ENCODE measurements at regions not wholly inside any gene's neighbourhood (a gene's known extent, or its start where the extent isn't known, plus 50 kb on each side); places are given as distances from the start of the nearest gene placed in this dataset.

DNA sequence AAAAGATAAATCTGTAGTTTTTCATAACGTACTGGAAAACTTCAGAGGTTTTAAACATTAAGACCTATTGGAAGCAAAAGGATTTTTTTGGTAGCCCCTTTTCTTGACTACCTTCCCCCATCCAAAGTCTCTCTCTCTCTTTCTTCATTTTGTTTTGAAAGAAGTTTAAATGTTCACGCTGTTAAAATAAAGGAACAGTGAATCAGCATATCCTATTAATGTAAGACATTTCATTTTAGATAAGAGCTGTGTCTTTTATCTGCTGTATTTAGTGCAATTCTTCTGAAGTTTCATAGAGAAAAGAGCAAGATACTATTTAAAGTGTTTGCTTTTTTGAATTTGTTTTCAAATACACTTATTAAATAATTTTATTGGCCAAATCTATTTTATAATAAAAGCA lies 205.5 kb upstream of the POU3F3 start:
- H3K4me1 ChIP-seq (ENCODE audit: low read depth), result no peaks in the 10 kb centered on the region
- intact Hi-C loops (cut with DNase I, micrococcal nuclease), result no loop called here
- no peak overlapping the region for H3K4me3 ChIP-seq
- no peaks in the 10 kb centered on the region for H3K9me3 ChIP-seq
- H3K36me3 ChIP-seq (ENCODE audit: low read depth), result no peaks in the 10 kb centered on the region
- DNase-seq (no peak), ATAC-seq (no peak)
- TF ChIP-seq, protein P1, sequence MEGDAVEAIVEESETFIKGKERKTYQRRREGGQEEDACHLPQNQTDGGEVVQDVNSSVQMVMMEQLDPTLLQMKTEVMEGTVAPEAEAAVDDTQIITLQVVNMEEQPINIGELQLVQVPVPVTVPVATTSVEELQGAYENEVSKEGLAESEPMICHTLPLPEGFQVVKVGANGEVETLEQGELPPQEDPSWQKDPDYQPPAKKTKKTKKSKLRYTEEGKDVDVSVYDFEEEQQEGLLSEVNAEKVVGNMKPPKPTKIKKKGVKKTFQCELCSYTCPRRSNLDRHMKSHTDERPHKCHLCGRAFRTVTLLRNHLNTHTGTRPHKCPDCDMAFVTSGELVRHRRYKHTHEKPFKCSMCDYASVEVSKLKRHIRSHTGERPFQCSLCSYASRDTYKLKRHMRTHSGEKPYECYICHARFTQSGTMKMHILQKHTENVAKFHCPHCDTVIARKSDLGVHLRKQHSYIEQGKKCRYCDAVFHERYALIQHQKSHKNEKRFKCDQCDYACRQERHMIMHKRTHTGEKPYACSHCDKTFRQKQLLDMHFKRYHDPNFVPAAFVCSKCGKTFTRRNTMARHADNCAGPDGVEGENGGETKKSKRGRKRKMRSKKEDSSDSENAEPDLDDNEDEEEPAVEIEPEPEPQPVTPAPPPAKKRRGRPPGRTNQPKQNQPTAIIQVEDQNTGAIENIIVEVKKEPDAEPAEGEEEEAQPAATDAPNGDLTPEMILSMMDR (IDR thresholded peaks at IDR 0.05), result no peak

DNA sequence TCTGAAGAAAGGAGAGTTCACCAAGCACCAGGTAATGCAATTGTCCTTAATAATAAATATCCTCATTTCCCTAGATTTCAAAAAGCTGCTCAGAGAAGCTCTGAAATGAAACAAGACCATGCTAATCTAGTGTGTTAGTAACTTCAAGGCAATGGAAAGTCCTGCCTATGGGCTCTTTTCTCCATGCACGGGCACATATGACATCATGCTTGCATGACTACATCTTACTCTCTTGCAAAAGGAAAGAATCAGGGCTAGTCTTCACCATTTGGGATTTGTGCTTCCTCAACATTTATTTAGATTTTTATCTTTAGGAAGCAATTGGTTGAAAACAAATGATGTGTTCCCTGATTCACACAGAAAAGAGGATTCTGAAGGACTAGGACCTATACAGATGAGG lies 204.0 kb upstream of the POU3F3 start:
- Histone ChIP-seq H3K4me1 (ENCODE audit: low read depth) (no peaks in the 10 kb centered on the region), H3K9me3 (no peaks in the 10 kb centered on the region), H3K36me3 (ENCODE audit: low read depth) (no peaks in the 10 kb centered on the region), H3K4me3 (no peak overlapping the region)
- intact Hi-C loops (cut with DNase I, micrococcal nuclease), result no loop called here
- TF ChIP-seq, protein P1 (IDR thresholded peaks at IDR 0.05), result no peak
- no peak for ATAC-seq
- no peak for DNase-seq

DNA sequence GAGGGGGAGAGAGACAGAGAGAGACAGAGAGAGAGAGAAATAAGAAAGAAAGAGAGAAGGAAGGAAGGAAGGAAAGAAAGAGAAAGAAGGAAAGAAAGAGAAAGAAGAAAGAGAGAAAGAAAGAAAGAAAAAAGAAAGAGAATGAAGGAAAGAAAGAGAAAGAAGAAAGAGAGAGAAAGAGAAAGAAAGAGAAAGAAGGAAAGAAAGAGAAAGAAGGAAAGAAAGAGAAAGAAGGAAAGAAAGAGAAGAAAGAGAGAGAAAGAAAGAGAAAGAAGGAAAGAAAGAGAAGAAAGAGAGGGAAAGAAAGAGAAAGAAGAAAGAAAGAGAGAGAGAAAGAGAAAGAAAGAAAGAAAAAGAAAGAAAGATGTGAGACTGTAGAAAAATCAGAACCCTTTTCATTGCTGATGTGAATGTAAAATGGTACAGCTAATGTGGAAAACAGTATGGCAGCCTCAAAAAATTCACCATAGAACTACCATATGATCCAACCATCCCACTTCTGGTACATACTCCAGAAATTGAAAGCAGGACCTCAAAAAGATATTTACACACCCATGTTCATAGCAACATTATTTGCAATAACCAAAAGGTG lies 203.4 kb upstream of the POU3F3 start:
- Histone ChIP-seq H3K9me3 (no peaks in the 10 kb centered on the region), H3K4me1 (ENCODE audit: low read depth) (no peaks in the 10 kb centered on the region), H3K4me3 (no peak overlapping the region), H3K36me3 (ENCODE audit: low read depth) (no peaks in the 10 kb centered on the region)
- ATAC-seq (no peak), DNase-seq (no peak)
- intact Hi-C loops (cut with DNase I, micrococcal nuclease), result no loop called here
- TF ChIP-seq, protein P1 (IDR thresholded peaks at IDR 0.05), result no peak

DNA sequence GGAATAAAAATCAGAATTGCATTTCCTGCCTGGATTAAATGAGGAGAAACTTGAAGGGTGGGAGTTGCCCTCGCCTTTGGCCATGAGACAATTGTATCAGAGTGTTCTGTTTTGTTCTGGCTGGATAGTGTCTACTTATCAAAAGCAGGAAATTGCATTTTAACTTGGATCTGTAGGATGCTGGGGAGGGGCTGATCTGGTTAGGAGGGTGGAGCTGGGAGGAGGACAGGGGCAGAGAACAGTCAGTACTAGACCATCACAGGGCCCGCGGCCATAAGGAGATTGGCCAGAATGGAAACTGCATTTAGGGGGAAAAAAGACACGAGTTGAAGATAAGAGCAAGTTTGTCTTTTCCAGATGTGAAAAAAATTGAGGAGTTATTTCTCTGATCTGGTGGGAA lies 199.1 kb upstream of the POU3F3 start:
- DNase-seq, result no peak
- intact Hi-C loops (cut with DNase I, micrococcal nuclease), result no loop called here
- no peak overlapping the region for H3K4me3 ChIP-seq
- no peak for ATAC-seq
- no peaks in the 10 kb centered on the region for H3K4me1 ChIP-seq (ENCODE audit: low read depth)
- TF ChIP-seq, protein P1 (IDR thresholded peaks at IDR 0.05), result no peak
- H3K9me3 ChIP-seq, result no peaks in the 10 kb centered on the region
- H3K36me3 ChIP-seq (ENCODE audit: low read depth), result no peaks in the 10 kb centered on the region

DNA sequence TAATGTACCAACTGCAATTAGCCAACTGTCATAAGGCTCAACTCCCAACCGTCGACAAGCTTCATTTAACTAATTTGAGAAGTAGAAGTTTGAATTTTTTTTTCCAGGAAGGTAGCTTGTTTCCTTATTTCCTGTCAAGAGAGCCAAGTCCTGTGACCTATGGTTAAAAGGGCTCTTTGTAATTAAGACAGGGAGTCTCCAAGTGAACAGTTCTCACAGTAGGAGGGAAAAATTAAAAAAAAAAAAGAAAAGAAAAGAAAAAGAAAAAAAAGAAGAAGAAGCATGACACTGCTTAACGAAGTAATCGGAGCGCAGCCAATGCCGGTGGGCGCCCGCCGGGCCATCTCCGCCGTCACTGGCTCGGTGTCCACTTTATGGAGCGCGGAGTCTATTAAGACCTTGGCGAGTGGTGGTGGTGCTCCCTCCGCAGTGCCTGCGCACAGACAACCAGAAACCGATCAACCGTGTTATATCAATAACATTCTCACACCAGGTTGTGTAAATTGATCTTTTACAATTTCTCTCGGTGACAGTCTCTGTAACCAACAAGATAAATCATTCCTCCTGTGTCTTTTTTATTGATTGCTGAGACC lies 197.2 kb upstream of the POU3F3 start:
- ATAC-seq (no peak), DNase-seq (no peak)
- no peak overlapping the region for H3K4me3 ChIP-seq

More for the DNA sequence above, 197.2 kb upstream of the POU3F3 start:
- no peaks in the 10 kb centered on the region for H3K36me3 ChIP-seq (ENCODE audit: low read depth)
- TF ChIP-seq, protein P1 (IDR thresholded peaks at IDR 0.05), result no peak
- intact Hi-C loops (cut with DNase I, micrococcal nuclease), result no loop called here
- no peaks in the 10 kb centered on the region for H3K4me1 ChIP-seq (ENCODE audit: low read depth)
- no peaks in the 10 kb centered on the region for H3K9me3 ChIP-seq

Measured in mucosa of descending colon (tissue), 3 donors.